ENCODE measurements at regions not wholly inside any gene's neighbourhood (a gene's known extent, or its start where the extent isn't known, plus 50 kb on each side); places are given as distances from the start of the nearest gene placed in this dataset.

DNA sequence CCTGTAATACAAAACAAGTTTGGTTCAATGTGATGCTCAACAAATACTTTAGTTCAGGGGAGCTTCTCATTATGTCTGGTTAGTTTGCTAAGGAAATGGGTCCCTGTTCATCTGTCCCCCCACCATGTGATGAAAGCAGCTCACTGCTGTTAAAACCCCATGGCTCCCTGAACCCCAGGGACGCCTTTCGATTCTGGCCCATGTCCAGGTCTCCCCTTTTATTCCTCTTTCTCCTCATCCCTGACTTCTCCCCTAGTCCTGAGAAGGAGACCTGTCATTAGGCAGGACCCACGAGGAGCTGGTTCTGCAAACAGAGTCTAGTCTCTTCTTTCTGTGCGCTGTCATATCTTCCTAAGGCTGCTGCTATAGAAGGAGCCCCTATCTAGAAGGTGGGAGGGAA is 213.3 kb upstream of the OSR1 start:
- DNase-seq (ENCODE audit: low read depth): no peak
- TF ChIP-seq, protein P1, sequence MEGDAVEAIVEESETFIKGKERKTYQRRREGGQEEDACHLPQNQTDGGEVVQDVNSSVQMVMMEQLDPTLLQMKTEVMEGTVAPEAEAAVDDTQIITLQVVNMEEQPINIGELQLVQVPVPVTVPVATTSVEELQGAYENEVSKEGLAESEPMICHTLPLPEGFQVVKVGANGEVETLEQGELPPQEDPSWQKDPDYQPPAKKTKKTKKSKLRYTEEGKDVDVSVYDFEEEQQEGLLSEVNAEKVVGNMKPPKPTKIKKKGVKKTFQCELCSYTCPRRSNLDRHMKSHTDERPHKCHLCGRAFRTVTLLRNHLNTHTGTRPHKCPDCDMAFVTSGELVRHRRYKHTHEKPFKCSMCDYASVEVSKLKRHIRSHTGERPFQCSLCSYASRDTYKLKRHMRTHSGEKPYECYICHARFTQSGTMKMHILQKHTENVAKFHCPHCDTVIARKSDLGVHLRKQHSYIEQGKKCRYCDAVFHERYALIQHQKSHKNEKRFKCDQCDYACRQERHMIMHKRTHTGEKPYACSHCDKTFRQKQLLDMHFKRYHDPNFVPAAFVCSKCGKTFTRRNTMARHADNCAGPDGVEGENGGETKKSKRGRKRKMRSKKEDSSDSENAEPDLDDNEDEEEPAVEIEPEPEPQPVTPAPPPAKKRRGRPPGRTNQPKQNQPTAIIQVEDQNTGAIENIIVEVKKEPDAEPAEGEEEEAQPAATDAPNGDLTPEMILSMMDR (conservative IDR thresholded peaks at IDR 0.05; ENCODE audit: low read length): no peak
- H3K4me3 ChIP-seq (ENCODE audit: low read length): no peak overlapping the region

DNA sequence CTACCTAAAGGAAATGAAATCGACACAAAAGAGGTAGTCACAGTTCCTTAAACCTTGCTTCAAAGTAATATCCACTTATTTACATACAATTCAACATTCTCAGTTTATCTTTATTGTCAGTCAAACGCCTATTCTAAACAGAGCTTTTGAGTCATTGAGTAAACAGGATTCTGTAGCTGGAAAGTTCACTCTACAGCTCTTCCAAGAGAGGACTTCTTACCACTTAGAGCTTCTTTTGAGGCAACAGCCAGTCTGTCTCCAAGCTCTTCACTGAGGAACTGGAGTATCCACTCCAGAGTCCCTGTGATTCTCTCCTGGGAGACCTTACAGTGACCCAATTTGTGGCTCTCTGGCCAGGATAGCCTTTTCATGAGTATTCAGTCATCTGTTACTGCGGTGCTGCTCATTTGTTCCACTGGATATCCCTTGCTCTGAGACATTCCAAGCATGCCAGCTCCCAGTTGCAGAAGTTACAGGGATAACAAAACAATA is 210.9 kb upstream of the OSR1 start:
- no peak for DNase-seq (ENCODE audit: low read depth)
- TF ChIP-seq, protein P1 (conservative IDR thresholded peaks at IDR 0.05; ENCODE audit: low read length): no peak
- no peak overlapping the region for H3K4me3 ChIP-seq (ENCODE audit: low read length)

- DNase-seq (ENCODE audit: low read depth): no peak
- no peak overlapping the region for H3K4me3 ChIP-seq (ENCODE audit: low read length)
- TF ChIP-seq, protein P1 (conservative IDR thresholded peaks at IDR 0.05; ENCODE audit: low read length): no peak
Measured at GRCh38 chr2:19568809-19569208, 210.4 kb upstream of the OSR1 start.

- DNase-seq (ENCODE audit: low read depth): no peak
- no peak overlapping the region for H3K4me3 ChIP-seq (ENCODE audit: low read length)
- TF ChIP-seq, protein P1 (conservative IDR thresholded peaks at IDR 0.05; ENCODE audit: low read length): no peak
Measured at GRCh38 chr2:19560785-19561184, 202.4 kb upstream of the OSR1 start.

- no peak for DNase-seq (ENCODE audit: low read depth)
- no peak overlapping the region for H3K4me3 ChIP-seq (ENCODE audit: low read length)
- TF ChIP-seq, protein P1 (conservative IDR thresholded peaks at IDR 0.05; ENCODE audit: low read length): no peak
Measured at GRCh38 chr2:19559596-19560240, 201.3 kb upstream of the OSR1 start.

- TF ChIP-seq, protein P1 (conservative IDR thresholded peaks at IDR 0.05; ENCODE audit: low read length): no peak
- DNase-seq (ENCODE audit: low read depth): no peak
- H3K4me3 ChIP-seq (ENCODE audit: low read length): no peak overlapping the region
Measured at GRCh38 chr2:19556648-19557047, 198.2 kb upstream of the OSR1 start.

GRCh38 chr2:19554520-19554919 is 196.1 kb upstream of the OSR1 start:
- TF ChIP-seq, protein P1 (conservative IDR thresholded peaks at IDR 0.05; ENCODE audit: low read length): no peak
- DNase-seq (ENCODE audit: low read depth): no peak
- no peak overlapping the region for H3K4me3 ChIP-seq (ENCODE audit: low read length)
